ENCODE measurements at regions not wholly inside any gene's neighbourhood (a gene's known extent, or its start where the extent isn't known, plus 50 kb on each side); places are given as distances from the start of the nearest gene placed in this dataset.

DNA sequence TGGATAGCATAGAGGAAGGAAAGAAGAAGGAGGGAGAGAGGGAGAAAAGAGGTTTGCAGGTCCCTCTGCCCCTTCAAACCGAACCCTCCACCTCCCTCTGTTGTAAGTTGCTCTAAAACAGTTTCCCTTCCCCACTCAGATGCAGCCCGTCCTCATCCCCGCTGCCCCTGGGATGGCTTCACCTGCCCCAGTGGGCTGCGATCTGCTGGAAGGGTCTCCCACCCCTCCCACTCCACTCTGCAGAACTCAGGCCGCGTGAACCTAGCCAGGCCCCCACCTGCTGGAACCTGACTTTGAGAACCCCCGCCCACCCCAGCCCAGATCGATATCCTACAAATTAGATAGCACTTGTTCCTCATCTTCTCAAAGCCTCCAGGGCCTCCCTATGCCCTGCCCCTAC is 190.8 kb downstream of the DLL1 start:
- DNase-seq (ENCODE audit: low read depth in 2 of 3, low spot score in 2 of 3): no peak

DNA sequence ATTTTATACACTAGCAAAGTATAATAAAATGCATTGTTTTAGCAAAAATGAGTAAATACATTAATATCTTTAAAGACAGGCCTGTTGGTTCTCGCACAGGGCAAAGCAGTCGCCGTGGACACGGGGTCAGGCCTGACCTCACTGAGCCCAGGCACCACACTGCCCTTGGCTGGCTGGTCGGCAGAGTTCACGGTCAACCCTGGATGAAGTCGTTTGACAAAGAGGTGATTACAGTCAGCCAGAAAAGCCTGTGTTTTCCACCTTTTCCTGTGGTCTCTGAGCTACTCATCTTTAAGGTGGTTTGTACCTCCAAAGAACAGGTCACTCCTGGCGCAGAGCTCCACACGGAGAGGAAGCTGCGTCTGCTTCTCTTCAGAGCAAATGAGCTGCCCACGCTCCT is 191.5 kb downstream of the DLL1 start:
- DNase-seq (ENCODE audit: low read depth in 2 of 3, low spot score in 2 of 3): no peak

DNA sequence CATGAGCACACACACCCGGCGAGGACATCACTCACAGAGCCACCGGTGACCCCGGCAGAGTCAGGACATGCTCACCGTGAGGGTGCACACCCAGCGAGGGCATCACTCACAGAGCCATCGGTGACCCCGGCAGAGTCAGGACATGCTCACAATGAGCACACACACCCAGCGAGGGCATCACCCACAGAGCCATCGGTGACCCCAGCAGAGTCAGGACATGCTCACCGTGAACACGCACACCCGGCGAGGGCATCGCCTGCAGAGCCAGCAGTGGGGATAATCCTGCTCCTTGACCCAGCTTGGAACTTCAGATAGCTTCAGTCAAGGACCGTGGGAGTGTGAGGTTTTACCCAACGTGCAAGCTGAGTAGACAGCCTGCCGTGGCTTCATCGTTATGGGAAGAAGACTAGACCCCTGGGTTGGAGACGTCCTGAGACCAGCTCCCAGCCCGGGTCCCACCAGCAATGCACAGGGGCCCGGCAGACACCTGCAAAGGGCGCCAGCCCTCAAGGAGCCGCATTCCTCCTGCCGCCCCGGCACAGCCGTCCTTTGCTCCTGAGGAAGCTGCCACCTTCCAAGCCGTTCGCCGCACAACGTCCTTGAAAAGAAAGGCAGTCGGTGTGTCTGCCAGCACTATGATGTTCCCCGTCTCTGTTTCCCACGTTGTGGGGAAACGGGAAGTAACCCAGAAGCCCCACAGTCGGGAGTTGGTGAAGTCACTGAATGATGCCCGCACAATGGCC is 192.3 kb downstream of the DLL1 start:
- no peak for DNase-seq (ENCODE audit: low read depth in 2 of 3, low spot score in 2 of 3)

DNA sequence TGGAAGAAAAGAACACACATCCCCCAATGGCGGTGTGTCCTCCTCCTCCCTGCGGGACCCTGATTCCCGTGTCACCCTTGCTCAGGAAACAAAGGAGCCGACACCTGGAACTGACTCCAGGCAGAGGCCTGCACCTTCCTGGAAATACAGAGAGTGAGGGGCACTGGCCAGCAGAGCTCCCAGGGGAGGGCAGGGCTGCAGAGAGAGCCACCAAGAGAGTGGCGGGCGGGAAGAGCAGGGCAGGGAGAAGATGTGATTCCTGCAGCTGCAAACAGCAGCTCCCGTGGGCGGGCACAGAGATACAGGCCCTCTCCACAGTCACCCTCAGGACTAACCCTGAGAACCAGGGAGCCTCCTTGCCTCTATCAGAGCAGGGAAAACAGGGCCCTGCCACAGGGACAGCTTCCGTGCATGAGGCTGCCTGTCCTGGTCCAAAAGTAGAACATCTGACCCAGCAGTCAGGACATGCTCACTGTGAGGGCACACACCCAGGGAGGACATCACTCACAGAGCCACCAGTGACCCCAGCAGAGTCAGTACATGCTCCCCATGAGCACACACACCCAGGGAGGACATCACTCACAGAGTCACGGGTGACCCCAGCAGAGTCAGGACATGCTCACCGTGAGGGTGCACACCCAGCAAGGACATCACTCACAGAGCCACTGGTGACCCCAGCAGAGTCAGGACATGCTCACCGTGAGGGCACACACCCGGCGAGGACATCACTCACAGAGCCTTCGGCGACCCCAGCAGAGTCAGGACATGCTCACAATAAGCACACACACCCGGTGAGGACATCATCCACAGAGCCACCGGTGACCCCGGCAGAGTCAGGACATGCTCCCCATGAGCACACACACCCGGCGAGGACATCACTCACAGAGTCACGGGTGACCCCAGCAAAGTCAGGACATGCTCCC is 193.1 kb downstream of the DLL1 start:
- no peak for DNase-seq (ENCODE audit: low read depth in 2 of 3, low spot score in 2 of 3)

DNA sequence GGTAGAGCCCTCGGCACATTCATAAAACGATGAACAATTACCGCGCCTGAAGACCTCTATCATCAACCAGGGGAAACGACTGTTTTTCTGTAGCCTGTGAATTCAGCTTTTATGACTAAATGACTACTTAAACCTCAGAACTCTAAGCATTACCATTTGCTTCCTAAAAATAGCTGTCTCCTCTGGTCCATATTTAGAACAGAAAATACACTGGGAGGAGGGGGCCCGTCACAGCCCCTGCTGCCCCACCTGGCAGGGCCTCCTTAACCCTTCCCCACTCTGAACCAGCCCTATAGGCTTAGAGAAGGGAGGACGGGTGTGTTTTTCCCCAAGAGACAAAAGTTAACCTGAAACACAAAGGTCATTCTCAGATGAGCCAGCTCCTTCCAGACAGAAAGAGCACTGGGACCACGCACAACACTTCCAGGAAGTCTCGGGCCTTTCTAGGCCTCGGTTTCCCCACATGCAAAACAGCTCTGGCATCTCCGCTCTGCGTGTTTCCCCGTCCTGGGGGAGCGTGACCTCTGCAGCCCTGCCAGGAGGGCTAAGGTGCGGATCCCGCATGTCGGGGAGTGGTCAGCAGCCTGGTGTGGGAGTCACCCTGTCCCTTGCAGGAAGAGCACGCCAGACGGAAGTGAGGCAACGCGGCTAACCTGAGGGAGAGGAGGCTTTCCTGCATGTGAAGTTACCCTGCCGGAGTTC is 193.9 kb downstream of the DLL1 start:
- no peak for DNase-seq (ENCODE audit: low read depth in 2 of 3, low spot score in 2 of 3)

DNA sequence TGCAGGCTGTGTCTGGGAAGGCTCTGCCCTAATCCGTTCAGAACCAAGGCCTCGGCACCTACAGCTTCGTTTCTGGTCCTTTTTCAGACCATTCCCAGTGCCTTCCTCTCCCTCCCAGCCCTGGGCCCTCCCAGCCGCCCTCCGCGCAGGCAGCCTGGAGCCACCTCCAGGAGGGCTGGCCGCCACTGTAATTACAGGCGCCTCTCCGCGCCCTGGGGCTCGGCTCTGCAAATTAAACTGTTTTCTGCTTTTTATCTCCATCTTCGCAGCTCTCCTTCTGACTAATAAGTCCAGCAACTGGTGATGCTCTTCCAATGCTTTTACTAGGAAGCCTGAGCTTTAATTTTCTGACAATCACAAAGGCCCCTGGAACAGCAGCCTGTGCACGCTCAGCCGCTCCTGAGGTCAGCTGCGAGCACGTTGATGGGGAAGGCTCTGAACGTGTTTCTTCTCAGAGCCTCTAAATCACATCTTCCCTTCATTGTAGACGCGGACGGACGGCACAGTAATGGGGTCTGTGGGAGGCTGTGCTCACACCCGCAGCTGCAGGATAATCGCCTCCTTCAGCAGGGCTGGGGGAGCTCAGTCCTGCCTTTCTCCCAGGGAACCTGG is 194.6 kb downstream of the DLL1 start:
- no peak for DNase-seq (ENCODE audit: low read depth in 2 of 3, low spot score in 2 of 3)

DNA sequence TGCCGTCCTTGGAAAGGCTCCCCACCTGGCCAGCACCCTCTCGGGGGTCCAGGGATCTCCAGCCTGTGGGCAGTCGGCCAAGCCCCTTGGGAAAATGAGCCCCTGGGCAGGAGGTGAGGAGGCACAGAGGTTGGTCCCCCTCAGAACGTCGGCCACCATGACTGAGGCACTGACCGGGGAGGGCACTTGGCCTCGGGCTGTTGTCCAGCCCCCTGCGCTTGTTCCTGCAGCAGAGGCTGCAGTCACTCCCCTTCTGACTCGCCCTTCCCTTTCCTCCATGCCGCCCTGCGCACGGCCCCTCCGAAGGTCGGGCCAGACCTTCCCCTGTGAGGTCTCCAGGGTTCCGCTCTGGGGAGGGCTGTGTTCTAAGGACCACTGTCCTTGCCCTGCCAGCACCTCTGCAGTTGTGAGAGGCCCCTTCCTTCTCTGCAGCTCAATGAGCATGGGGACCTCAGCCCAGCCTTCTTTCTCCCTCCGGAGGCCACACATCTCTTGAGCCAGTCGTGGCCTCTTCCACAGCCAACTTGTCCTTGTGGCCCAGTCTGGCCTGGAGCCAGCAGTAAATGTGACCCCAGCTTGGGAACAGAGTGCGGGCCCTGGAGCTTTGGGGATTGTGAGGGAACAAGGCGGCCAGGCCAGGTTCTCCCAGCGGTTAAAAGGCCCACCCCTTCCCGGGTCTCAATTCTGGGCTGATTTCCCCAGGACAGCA is 195.5 kb downstream of the DLL1 start:
- no peak for DNase-seq (ENCODE audit: low read depth in 2 of 3, low spot score in 2 of 3)

DNA sequence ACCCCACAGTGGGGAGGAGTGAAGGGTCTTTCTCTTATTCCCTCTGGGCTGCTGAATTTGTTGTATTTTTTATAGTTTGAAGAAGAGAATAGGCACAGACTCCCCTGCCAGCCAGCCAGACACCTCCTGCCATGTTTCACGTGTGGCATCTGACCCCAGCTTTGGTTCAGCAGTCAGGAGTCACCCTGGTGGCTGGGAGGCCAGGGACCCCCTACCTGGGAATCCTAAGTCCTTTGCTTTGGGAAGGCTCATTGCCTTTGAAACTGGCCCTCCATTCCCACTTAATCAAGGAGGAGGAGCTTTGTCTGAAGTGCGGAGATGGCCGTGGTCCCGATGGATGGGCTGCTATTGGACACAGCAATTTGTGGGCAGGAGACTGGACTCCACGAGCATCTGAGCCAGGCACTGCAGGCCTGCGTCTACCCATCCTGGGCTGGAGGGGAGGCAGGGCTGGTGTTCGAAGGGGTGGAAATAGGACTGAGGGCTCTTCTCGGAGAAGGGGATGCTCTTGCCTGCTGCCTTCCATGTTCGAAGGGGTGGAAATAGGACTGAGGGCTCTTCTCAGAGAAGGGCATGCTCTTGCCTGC is 196.1 kb downstream of the DLL1 start:
- no peak for DNase-seq (ENCODE audit: low read depth in 2 of 3, low spot score in 2 of 3)

DNA sequence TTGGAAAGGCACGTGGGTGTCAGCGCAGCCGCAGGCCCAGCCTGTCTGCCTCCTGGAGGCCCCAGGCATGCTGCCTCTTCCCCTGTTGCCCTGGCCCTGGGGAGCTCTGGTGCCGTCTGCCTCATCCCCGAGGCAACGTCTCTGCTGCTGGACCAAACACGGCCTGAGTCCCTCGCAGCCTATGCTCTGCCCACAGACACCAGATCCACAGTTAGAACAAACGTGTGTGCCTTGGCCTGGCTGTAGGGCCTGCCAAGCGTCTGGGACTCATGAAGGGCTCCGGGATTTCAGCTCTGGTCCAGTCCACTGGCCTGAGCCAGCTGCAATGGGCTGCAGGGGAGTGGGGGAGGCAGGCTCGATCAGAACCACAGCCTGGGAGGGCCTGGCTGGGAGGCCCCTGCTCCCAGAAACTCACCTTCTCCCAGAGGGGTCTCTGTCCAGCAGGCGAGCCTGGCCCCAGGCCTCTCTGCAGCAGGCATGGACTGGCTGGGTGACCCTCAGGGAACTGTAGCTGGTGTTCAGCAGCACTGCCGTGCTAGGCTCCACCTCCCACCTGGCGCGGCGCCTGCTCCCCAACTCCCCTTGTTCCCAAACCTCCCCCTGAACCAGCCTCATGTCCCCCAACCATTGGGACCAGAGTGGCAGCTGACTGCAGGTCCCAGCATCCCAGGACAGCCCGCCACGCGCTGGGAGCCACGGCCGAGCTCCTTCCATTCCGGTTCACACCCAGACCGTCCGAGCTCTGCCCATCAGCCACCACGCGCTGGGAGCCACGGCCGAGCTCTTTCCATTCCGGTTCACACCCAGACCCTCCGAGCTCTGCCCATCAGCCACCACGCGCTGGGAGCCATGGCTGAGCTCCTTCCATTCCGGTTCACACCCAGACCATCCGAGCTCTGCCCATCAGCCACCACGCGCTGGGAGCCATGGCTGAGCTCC is 197.0 kb downstream of the DLL1 start:
- DNase-seq (ENCODE audit: low read depth in 2 of 3, low spot score in 2 of 3): no peak

DNA sequence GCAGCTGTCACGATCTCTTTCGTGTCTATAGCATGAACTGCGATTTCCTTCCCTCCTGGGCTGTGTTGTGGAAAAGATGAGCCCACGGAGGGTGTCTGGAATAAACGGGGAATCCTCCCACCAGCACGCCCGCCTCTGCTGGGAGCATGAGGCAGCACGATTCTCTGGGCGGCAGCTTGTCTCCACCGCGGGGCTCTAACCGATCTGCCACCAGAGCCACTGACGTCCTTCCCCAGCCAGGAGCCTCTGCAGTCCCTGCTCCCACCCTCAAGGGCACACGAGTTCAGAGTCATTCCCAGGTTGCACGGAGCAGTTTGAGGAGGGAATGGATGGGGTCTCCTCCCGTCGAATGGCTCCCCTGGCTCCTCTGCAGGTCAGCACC is 197.6 kb downstream of the DLL1 start:
- no peak for DNase-seq (ENCODE audit: low read depth in 2 of 3, low spot score in 2 of 3)

DNA sequence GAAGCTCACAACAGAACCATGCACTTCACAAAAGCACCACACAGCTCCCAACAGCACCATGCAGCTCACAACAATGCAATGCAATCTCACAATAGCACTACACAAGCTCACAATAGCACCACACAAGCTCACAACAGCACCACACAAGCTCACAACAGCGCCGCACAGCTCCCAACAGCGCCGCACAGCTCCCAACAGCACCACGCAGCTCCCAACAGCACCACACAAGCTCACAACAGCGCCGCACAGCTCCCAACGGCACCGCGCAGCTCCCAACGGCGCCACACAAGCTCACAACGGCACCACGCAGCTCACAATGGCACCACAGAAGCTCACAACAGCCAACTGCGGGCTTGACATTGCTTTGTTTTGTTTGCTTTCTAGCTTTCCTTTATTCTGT is 198.1 kb downstream of the DLL1 start:
- no peak for DNase-seq (ENCODE audit: low read depth in 2 of 3, low spot score in 2 of 3)

DNA sequence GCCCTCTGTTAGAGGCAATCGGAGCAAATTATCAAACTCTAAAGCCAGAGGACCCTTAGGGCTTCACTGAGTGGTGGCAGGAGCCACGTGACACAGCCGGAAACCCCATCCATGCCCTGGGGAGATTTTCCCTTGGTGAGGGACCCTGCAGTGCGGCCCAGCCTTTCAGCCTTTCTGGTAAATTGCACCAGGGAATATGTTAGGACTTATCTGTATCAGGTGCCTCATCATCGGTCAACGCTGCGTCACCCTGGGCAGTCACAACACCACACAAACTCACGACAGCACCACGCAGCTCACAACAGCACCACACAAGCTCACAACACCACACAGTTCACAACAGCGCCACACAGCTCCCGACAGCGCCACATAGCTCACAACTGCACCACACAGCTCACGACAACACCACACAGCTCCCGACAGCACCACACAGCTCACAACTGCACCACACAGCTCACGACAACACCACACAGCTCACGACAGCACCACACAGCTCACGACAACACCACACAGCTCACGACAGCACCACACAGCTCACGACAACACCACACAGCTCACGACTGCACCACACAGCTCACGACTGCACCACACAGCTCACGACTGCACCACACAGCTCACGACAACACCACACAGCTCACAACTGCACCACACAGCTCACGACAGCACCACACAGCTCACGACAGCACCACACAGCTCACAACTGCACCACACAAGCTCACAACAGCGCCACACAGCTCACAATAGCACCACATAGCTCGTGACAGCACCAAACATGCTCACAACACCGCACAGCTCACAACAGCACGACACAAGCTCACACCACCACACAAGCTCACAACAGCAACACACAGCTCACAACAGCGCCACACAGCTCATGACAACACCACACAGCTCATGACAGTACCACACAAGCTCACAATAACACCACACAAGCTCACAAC is 199.0 kb downstream of the DLL1 start:
- no peak for DNase-seq (ENCODE audit: low read depth in 2 of 3, low spot score in 2 of 3)

DNA sequence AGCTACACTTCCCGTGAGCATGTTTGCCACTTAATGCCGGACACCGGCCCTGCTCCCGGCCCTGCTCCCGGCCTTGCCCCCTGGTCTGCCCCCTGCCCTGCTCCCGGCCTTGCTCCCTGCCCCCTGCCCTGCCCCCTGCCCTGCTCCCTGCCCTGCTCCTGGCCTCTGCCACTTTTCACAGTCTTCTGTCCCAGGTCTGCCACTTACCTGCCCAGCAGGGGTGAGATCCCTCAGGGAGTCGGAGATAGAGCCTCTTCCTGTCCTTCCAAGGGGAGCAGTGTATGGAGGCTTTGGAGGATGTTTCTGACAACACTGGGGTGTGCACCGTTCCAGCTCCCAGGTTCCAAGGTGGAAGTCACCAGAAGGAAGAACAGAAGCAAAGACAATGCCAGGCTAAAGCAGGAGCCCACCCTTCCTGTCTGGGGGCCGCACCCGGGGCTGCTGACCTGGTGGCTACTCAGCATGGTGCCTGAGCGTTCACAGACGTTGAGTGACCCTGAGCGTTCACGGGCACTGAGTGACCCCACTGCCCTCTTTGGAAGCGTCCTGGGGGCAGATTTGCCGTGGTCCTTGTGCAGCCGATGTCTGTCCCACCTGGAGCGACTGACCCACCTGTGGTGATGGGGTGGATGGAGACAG is 199.8 kb downstream of the DLL1 start:
- no peak for DNase-seq (ENCODE audit: low read depth in 2 of 3, low spot score in 2 of 3)

DNA sequence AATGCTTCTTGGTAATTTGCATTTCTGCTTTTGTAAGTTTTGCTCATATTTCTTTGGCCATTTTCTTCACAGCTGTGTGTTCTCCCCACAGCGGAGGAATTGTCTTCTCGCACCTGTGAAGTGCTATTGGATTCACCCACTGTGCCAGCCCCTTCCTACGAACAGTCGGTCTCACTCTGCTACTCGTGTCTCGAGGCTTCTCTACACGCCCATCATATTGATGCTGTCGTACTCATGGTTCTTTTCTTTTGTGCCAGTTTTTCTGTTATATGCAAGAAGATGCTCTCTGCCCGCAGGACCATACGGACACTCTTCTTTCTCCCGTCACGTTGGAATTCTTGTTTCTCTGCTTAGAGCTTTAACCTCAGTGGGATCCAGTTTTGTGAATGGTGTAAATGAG is 200.3 kb downstream of the DLL1 start:
- no peak for DNase-seq (ENCODE audit: low read depth in 2 of 3, low spot score in 2 of 3)

DNA sequence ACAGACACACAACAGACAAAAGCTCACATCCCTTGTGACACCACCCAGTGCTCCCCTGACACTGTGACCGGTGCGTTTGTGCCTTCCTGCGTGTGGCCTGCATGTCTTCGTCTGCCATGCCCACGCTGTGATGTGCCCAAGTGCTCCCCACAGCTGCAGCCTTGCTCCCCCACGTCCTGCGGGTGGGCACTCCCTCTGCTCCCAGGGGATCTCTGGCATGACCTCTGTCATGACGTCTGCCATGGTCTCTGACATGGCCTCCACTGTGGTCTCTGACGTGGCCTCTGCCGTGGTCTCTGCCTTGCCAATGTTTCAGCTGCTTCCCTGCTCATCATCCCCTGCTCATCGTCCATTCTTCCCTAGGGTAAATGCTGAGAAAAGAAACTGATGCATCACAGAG is 200.9 kb downstream of the DLL1 start:
- DNase-seq (ENCODE audit: low read depth in 2 of 3, low spot score in 2 of 3): no peak

DNA sequence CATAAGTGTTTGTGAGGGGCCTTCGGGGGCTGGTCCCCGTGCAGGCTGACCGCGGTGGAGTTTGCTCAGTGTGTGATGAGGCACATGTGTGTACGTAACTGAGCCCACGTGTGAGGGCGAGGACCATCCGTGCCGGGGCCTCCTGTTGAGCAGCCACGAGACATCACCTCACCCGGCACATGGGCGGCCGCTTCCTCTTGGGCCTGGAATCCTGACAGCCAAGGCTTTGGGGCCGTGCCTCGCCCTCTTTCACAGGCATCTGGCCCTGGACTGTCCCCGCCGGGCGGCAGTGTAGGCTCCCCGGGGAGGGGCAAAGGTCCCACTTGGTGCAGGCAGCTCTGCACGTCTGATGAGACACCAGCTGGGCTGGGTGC is 202.3 kb downstream of the DLL1 start:
- no peak for DNase-seq (ENCODE audit: low read depth in 2 of 3, low spot score in 2 of 3)

DNA sequence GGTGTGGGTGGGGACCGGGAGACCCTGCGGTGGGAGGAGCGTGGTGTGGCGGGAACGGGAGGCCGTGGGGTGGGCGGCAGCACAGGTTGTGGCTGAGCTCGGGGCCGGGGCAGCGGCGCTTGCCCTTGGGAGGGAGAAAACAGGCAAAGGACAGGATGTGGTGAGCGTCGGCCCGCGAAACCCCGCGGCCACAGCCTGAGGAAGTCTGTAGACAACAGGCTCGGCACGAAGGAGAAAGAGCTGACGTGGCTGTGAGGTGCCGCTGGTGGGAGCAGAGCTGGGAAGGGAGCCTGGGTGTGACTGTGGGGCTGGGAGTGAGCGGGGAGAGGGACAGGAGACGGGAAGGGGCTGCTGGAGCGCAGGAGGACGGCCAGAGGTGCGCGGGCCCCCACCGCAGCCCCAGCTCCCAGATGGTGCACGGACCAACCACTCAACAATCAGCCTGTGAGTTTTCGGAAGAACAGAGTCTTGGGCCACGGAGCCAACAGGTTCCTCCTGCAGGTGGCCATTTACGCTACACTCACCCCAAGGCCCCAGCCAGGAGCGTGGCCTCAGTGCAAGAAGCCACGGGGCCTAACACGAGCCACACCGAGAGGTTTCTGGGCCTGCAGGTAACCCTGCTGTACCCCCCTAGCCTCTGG is 202.8 kb downstream of the DLL1 start:
- DNase-seq (ENCODE audit: low read depth in 2 of 3, low spot score in 2 of 3): peak in 1 of 3 experiments; percentile 31
